Colonic mucosa (tissue), 4 donors: ENCODE measurements at regions not wholly inside any gene's neighbourhood (a gene's known extent, or its start where the extent isn't known, plus 50 kb on each side); places are given as distances from the start of the nearest gene placed in this dataset.
A peak's percentile ranks its signal among the peaks of the same experiment; 100 is the strongest.

Experiments
- DNase-seq: peaks from one replicate; pipeline ENCODE4 v3.0.0-alpha.2; 2020
- H3K27ac ChIP-seq: fragments of 200-600 bp; one replicate; pipeline ENCODE4 v1.8.0; 2021
- H3K27me3 ChIP-seq: fragments of 200-600 bp; one replicate; pipeline ENCODE4 v1.8.0; 2021
- H3K36me3 ChIP-seq: fragments of 200-600 bp; one replicate; pipeline ENCODE4 v1.8.0; 2021
- H3K4me1 ChIP-seq: fragments of 200-600 bp; one replicate; pipeline ENCODE4 v1.8.0; 2021; ENCODE audit warnings: mild to moderate bottlenecking
- H3K4me3 ChIP-seq: fragments of 200-600 bp; one replicate; pipeline ENCODE4 v1.8.0; 2021
- H3K9ac ChIP-seq, 2 donors: one replicate each; pipeline ENCODE4 v1.7.0; 2013; ENCODE audit warnings: control low read depth in 2 of 2, low read depth in 2 of 2, low read length in 2 of 2
- H3K9me3 ChIP-seq: fragments of 200-600 bp; one replicate; pipeline ENCODE4 v1.8.0; 2021
- intact Hi-C: fragments of 100-400 bp; cut with DNase I; formaldehyde crosslinking; loops from one replicate; pipeline ENCODE4 v1.14.1; 2022
- TF ChIP-seq, protein P1 (sequence below): fragments of 200-600 bp; IDR thresholded peaks from one replicate; pipeline ENCODE4 v1.8.0; 2022; ENCODE audit warnings: antibody characterized with exemption, mild to moderate bottlenecking
- donor health status: healthy.
- donor health status: DM: no; HTN: no; CAD: no.
- donor health status: DM: no; HTN: no; CAD: no.

GRCh38 chr13:106354961-106355360, 180.5 kb downstream of the EFNB2 start:
- TF ChIP-seq, protein P1, sequence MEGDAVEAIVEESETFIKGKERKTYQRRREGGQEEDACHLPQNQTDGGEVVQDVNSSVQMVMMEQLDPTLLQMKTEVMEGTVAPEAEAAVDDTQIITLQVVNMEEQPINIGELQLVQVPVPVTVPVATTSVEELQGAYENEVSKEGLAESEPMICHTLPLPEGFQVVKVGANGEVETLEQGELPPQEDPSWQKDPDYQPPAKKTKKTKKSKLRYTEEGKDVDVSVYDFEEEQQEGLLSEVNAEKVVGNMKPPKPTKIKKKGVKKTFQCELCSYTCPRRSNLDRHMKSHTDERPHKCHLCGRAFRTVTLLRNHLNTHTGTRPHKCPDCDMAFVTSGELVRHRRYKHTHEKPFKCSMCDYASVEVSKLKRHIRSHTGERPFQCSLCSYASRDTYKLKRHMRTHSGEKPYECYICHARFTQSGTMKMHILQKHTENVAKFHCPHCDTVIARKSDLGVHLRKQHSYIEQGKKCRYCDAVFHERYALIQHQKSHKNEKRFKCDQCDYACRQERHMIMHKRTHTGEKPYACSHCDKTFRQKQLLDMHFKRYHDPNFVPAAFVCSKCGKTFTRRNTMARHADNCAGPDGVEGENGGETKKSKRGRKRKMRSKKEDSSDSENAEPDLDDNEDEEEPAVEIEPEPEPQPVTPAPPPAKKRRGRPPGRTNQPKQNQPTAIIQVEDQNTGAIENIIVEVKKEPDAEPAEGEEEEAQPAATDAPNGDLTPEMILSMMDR: no peak
- Histone ChIP-seq H3K9me3 (no peaks in the 10 kb centered on the region), H3K27ac (peak overlapping the region; percentile 50), H3K4me1 (no peaks in the 10 kb centered on the region), H3K36me3 (no peaks in the 10 kb centered on the region), H3K9ac (no peak overlapping the region), H3K27me3 (no peaks in the 10 kb centered on the region), H3K4me3 (no peak overlapping the region)
- peak; percentile 63 for DNase-seq
- intact Hi-C loops: no loop called here

DNA sequence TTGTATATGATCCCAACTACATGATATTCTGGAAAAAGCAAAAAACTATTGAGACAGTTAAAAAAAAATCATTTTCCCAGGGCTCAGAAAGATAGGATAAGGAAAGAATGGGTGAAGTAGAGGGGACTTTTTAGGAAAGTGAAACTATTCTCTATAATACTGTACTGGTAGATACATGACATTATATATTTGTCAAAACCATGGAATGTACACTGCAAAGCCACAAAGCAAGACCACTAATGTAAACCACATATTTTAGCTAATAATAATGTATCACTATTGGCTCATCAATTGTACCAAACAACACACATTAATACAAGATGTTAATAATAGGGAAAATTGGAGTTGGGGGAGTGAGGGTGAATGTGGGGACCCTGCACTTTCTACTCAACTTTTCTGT, 182.6 kb downstream of the EFNB2 start:
- Histone ChIP-seq H3K9ac (no peak overlapping the region), H3K27ac (no peak overlapping the region), H3K9me3 (no peaks in the 10 kb centered on the region), H3K4me3 (no peak overlapping the region), H3K4me1 (no peaks in the 10 kb centered on the region), H3K36me3 (no peaks in the 10 kb centered on the region), H3K27me3 (no peaks in the 10 kb centered on the region)
- intact Hi-C loops: no loop called here
- DNase-seq: no peak
- TF ChIP-seq, protein P1: no peak

GRCh38 chr13:106351251-106351650, 184.2 kb downstream of the EFNB2 start:
- H3K4me3 ChIP-seq: no peak overlapping the region
- H3K27me3 ChIP-seq: no peaks in the 10 kb centered on the region
- no peak for DNase-seq
- H3K9me3 ChIP-seq: no peaks in the 10 kb centered on the region
- H3K4me1 ChIP-seq: no peaks in the 10 kb centered on the region
- no peak overlapping the region for H3K9ac ChIP-seq
- TF ChIP-seq, protein P1: no peak
- intact Hi-C loops: no loop called here
- no peak overlapping the region for H3K27ac ChIP-seq
- no peaks in the 10 kb centered on the region for H3K36me3 ChIP-seq

DNA sequence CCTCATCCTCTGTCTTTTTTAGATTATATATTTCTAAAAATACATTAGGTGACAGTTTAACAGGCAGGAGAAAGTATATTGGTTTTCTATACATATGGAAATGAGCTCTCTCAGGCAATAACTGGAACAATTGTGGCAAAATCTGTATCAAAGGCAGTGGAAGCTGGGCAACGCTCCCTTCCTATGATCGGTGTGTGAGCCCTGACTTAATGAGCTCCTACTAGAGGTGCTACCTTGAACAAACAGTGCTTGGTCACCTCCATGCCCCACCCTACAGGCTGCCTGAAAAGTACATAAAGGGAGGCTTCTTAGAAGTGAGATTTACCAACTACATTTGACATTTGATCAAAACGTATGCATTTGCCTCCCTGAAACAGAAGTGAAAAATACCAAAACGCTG, 185.3 kb downstream of the EFNB2 start:
- intact Hi-C loops: no loop called here
- Histone ChIP-seq H3K27me3 (no peaks in the 10 kb centered on the region), H3K9ac (no peak overlapping the region), H3K27ac (peak overlapping the region; percentile 83), H3K4me1 (no peaks in the 10 kb centered on the region), H3K9me3 (no peaks in the 10 kb centered on the region), H3K36me3 (no peaks in the 10 kb centered on the region), H3K4me3 (no peak overlapping the region)
- TF ChIP-seq, protein P1: no peak
- DNase-seq: peak; percentile 82

DNA sequence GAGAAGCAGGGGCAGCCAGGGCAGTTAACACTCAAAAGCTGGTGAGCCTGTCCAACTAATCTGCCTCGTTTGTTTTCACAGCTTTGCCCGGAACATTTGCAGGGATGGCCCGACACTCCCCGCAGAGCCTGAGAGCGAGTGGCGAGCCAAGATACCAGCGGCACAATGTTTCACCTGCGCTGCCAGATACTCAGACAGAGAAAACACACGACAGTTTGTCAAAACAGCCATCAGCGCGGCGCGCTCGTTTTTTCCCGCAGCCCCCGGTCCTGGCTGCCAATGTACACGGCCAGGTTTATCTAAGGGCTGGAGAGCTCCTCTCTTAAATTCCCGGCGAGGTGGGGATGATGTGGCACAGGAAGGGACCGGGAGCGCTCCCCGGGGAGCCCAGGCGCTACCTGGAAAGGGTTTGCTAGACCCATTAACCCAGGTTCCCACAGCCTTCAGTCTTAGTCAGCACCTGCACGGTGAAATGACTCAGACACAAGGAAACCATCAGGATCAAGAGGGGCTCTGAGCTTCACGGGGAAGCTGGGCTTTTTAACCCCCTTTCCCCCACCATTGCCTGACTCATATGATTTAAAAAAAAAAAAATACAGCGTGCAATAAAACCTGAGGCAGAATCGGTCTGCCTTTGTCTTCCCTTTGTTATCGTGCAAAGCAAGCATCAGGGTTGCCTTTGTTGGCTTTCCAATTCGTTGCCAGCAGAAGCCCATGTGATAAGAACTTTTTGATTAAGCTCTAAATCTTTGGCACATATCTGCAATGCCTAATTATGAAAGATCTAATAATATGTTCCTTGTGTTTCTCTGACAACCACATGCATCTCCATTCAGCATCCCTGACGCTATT, 186.2 kb downstream of the EFNB2 start:
- peak overlapping the region; percentile 40 for H3K4me3 ChIP-seq
- DNase-seq: peak; percentile 73
- H3K9me3 ChIP-seq: no peaks in the 10 kb centered on the region
- H3K27ac ChIP-seq: peak overlapping the region; percentile 83
- TF ChIP-seq, protein P1: no peak
- no peaks in the 10 kb centered on the region for H3K27me3 ChIP-seq
- H3K36me3 ChIP-seq: no peaks in the 10 kb centered on the region
- peak overlapping the region; percentile 50 to 81 for H3K9ac ChIP-seq
- no peaks in the 10 kb centered on the region for H3K4me1 ChIP-seq
- intact Hi-C loops: no loop called here
